ENCODE measurements at regions not wholly inside any gene's neighbourhood (a gene's known extent, or its start where the extent isn't known, plus 50 kb on each side); places are given as distances from the start of the nearest gene placed in this dataset.

DNA sequence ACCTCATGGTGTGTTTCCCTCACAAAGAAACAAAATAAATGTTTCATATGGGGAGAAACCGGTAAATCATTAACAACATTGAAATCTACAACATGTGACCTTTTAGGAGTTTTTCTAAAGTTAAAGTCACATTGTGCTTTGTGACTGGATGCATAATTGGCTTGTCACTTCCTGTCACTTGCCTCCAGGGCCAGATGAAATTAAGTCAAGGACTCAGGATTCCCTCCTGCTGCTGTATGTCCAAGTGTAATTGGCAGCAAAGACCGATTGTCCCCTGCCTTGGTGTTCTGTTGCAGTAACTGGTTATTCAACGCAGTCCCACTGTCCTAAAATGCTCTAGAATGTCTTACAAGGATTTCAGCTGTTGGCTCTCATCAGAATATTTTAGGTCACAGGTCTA, 448.2 kb downstream of the LIG4 start:
- in situ Hi-C loops (cut with MboI; ENCODE audit: low sequenced_read_pairs), result no loop called here

DNA sequence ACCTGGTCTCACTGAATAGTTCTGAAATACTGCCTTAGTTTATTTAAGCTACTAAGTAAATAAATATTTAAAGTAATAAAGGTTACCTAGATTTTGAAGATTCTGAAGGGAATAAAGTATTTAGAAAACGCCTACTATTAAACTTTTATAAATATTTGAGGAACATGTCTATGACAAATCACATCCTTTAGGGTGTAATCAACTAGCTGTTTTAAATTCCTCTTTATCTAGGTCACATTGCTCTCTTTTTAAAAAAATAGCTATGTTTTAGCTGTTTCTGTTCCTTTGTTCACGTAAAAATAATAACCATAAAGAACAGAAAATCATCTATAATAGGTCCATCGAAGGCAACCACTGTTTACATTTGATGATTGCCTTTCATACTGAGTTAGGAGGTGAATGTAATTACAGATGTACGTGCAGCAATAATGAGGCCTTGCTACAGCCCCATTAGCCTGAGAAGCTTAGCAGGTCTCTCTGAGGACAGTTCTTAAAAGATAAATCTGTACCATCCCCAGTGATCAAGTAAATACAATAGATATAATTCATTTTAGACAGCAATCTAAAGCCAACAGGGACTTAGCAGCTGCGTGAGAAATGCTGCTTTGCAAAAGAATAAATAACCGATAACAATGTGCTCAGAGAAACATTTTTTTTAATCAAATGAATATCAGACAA, 449.5 kb downstream of the LIG4 start:
- in situ Hi-C loops (cut with MboI; ENCODE audit: low sequenced_read_pairs), result no loop called here

DNA sequence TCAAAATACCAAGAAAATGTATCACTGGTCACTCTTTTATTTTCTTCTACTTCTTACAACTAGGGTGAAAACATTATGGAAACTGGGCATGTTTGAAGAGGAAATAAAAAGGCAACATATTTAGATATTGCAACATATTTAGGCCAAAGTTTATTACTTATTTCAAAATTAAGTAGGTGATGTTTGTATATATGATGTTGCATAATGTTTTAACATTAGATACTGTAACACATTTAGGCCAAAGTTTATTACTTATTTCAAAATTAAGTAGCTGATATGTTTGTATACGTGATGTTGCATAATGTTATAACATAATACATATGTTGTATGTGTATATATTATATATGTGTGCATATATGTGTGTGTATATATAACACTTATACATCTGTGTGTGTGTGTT, 451.3 kb downstream of the LIG4 start:
- in situ Hi-C loops (cut with MboI; ENCODE audit: low sequenced_read_pairs), result no loop called here

DNA sequence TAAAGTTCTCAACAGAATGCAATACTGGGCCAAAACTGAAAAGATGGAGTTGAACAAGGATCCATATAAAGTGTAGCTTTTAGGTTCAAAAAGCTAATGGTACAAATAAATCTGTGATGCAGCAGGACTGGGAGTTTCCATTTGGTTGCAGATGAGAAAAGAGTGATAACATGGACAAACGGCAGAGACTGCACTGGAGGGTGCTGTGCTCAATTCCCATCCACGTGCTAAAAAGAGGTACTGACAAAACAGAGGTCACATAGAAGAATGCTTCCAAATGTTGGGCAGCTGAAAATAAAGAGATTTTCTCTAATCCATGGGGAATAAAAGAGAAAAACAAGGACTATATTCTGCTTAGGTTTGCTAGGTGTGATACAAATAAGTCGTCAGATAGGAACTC, 461.6 kb downstream of the LIG4 start:
- in situ Hi-C loops (cut with MboI; ENCODE audit: low sequenced_read_pairs), result no loop called here

DNA sequence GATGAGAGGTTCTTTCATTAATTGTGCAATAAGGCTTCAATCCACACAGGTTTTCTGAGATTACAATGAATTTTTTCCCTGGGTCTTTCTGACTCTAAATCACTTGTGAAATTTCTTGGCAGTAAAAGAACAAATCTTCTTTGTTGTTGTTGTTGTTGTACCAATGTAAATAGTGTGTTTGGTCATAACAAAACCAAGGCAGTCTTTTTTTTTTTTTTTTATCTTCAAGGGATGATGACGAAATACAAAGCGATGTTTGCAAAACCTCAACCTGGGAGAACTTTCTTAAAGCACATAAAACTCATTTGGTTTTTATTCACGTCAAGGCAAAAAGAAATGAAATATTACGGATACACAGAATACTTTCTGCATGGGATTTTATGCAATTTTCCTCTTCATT, 462.0 kb downstream of the LIG4 start:
- in situ Hi-C loops (cut with MboI; ENCODE audit: low sequenced_read_pairs), result no loop called here

DNA sequence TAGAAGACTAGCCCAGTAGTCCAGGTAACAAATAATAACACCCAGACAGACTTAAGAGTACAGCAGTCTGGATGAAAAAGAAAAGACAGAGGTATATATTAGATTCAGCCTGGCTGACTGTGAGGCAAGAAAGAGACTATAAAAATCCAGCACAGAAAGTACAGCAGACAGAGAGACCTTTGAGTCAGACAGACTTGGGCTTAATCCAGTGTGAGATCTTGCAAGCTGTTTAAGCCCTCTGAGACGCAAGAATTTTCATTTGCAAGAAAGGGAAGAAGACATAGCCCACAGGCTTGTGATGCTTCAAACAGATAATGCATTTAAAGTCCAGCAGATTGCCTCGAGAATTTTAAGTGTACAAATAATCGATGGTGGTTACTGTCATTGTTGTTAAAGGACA, 471.4 kb downstream of the LIG4 start:
- in situ Hi-C loops (cut with MboI; ENCODE audit: low sequenced_read_pairs), result loop anchor here (25.0 kb wide), 1 partner anchor 107 kb away; no protein-coding TSS in a partner anchor

DNA sequence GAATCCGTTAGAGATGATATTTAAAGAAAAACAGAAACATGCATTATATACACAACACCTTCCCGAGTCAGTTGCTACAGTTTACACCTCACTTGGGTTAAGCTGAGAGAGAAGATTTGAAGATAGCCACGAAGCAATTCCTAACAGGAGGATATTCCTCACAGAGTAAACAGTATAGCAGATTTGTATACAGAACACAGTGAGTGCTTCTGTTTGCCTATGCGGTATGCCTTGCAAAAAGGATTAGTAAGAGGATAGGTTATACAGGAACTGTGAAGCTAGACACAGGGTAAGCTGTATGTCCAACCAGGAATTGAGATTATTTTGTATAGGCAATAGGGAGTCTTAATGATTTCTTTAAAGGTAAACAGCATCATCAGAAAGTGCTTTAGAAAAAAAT, 471.8 kb downstream of the LIG4 start:
- in situ Hi-C loops (cut with MboI; ENCODE audit: low sequenced_read_pairs), result loop anchor here (25.0 kb wide), 1 partner anchor 106 kb away; no protein-coding TSS in a partner anchor

DNA sequence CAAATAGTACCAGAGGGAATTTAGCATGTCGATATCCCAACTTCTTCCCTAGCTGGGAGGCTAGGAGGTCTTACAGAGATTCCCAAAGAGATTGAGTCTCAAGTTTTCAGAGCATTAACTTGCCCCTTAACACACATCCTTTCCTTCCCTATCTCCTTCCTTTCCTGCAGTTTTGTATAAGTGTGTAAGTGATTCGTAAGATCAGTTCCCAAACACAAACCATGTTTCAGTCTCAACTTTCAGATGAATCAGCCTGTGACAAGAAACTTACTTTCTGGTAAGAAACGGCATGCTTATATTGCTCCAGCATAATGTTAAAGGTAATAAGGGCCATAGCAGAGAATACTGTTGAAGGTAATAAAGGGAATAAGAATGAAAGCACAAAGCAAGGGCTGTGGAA, 472.2 kb downstream of the LIG4 start:
- in situ Hi-C loops (cut with MboI; ENCODE audit: low sequenced_read_pairs), result loop anchor here (25.0 kb wide), 1 partner anchor 106 kb away; no protein-coding TSS in a partner anchor

DNA sequence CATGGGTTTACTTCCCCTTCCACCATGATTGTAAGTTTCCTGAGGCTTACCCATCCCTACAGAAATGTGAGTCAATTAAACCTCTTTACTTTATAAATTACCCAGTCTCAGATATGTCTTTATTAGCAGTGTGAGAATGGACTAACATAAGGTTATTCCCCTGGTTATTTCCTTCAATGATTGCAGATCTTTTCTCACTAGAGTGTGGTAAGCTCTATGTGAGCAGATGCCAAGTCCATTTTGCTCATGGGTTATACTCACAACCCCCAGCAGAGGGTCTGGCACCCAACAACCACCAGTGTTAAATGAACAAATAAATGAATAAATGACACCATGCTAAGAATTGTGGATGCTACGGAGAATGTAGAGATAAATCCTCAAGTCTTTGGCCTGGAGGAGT, 472.8 kb downstream of the LIG4 start:
- in situ Hi-C loops (cut with MboI; ENCODE audit: low sequenced_read_pairs), result loop anchor here (25.0 kb wide), 1 partner anchor 105 kb away; no protein-coding TSS in a partner anchor

DNA sequence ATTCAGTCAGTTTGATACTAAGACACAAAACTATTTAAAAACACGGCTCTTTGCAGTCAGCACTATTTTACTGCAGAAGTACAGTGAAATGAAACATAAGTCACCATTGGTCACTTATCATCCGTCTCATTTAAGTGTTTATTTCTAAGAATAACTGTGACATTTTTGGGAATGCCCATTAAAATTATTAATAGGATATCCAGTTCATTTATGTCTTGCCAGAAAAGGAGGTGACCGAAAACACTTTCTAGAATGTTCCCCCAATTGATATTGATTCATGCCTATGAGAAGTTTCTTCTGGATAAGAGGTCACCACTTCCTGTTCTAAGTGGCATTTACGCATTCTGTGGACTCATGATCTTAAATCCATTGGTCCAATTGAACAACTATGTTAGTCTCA, 477.3 kb downstream of the LIG4 start:
- in situ Hi-C loops (cut with MboI; ENCODE audit: low sequenced_read_pairs), result loop anchor here (25.0 kb wide), 1 partner anchor 101 kb away; no protein-coding TSS in a partner anchor

DNA sequence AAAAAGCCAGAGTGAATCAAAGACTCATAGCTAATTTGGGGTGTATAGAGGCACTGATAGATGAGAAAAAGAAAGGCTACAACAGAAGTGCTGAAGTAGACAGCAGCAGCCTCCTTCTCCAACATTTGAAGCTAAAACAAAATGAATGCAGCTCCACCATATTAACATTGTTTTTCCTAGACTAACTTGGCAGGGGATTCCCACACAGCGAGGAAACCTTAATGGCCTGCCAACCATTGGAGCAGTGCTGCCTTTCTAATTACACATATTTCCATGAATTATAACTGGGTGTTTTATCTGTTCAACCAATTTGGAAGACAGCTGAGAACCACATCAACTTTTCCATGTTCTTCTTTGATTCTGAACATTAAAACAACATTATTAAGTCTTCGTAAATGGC, 478.6 kb downstream of the LIG4 start:
- in situ Hi-C loops (cut with MboI; ENCODE audit: low sequenced_read_pairs), result loop anchor here (25.0 kb wide), 1 partner anchor 99 kb away; no protein-coding TSS in a partner anchor

DNA sequence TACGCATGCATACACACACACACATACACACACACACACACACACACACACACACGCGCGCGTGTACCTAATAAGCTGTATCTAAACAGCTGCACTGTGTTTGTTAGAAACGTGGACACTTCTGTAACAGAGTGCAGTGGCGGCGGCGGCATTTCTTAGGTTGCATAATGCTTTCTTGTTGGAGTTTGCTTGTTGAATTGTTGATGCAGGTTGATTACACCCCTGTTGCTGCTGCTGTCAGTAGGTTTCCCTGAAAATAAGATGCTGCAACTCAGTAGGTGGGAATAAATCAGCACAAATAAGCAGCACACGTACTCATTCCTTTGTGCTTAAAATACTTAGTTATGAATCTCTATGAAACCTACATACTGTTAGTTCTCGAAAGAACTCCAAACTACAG, 479.2 kb downstream of the LIG4 start:
- in situ Hi-C loops (cut with MboI; ENCODE audit: low sequenced_read_pairs), result loop anchor here (25.0 kb wide), 1 partner anchor 99 kb away; no protein-coding TSS in a partner anchor

DNA sequence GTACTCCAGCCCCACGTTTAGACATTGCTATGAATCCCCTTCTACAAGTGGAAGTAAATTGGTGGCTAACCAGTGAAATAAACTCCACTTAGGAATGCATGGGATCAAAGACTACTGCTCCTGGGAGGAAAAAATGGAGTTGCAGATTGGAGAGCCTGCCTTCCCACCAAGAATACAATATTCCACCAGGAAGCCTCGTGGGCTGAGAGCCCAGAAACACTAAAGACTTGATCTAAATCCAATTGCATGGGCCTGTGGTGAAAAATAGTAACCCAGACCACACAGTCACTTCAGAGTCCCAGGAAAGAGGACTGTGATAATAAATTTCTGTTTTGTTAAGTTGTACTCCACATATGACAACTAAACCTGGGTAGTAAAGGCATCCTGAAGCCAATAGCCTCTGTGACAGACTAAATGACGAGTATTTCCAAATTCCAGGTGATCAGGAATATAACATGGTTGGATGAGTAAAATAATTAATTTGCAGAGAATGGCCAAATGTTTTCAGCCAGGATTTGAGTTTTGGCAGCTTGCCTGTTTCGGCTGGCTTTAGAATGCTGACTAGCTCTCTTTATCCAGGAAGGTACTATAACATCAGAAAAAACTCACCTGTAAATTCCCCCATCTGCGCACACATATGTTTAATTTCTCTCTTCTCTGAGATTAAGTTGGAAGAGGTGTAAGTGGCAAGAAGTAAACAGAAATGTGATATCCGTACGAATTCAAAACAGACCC, 480.3 kb downstream of the LIG4 start:
- in situ Hi-C loops (cut with MboI; ENCODE audit: low sequenced_read_pairs), result loop anchor here (25.0 kb wide), 1 partner anchor 98 kb away; no protein-coding TSS in a partner anchor

DNA sequence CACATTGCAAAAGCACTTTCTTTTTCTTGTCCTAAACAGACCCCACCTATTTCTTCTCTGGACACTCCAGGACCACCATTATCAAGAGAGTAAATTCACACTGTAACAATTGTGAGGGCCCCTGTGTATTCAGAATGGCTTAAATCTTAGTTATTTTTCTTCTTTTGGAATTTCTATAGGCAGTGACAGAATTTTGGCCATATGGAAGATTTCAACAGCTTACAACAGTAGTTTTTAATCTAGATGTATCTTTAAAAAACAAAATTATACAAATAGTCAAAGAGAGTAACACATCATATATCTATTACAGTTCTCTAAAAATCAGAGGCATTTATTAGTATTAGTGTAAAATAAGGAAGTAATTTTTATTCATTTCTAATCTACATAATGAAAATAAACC, 482.1 kb downstream of the LIG4 start:
- in situ Hi-C loops (cut with MboI; ENCODE audit: low sequenced_read_pairs), result loop anchor here (25.0 kb wide), 1 partner anchor 96 kb away; no protein-coding TSS in a partner anchor

DNA sequence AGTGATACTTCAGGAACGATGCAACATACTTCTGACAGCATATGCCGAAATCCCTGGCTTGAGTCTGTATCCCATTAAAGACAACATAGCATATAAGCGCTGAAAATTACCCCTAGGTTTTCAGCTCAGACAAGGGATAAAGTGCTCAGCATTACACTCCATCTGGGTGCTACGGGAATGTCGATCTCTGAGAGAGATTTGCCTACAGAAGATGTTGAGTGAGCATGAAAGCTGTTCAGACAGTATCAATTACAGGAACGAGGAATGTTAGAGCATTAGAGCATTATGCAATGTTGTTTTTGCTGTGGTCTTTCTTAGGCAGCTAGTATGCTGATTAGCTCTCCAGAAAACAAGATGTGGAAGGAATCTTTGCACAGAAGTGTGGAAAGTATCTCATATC, 484.5 kb downstream of the LIG4 start:
- in situ Hi-C loops (cut with MboI; ENCODE audit: low sequenced_read_pairs), result loop anchor here (25.0 kb wide), 1 partner anchor 94 kb away; no protein-coding TSS in a partner anchor

DNA sequence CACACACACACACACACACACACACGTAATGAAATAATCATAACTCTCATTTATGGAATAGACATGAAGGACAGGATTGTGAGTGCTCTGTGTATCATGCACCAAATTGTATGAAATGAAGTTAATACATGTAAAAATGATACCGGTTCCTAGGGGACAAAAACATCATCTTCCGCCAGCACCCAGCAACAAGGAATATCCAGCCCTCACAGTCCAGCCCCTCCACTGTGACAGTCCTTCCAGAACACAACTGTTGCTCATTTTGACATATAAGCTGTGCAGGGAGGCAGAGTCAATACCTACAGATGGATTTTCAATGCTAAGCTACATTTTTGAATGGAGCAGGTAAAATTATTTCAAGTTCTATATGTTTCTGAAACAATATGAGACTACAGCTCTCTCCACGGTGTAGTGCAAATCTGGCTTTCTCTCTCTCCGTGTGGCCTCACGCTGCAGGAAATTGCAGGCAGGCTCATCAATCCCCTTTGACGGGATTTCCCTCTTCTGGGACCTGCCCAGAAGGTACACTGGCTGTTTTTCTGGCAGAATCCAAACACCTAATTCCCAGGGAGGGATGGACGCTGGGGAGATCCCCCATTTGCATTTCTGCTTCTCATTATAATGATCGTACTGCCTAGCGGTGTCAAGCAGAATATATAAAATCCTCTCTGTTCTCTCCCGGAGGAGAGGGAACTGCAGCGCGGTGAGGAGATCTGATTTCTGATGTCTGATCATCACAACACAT, 494.0 kb downstream of the LIG4 start:
- in situ Hi-C loops (cut with MboI; ENCODE audit: low sequenced_read_pairs), result no loop called here

DNA sequence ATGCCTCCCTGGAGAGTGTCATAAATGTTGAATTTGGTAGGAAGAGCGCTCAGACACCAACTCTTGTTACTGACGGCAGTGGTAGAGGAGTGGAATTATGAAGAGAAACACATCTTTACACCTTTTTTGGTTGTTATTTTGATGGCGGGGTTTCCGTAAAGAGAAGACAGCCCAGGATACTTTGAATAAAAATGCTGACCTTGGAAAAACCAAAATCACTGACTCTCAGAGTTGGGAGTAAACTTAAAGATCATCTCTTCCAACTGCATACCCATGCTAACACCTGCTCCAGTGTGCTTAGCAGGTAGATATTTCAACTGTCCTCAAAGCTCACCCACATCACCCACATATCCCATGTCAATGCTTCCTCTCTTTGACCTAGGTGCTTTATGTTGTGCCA, 498.6 kb downstream of the LIG4 start:
- in situ Hi-C loops (cut with MboI; ENCODE audit: low sequenced_read_pairs), result no loop called here

DNA sequence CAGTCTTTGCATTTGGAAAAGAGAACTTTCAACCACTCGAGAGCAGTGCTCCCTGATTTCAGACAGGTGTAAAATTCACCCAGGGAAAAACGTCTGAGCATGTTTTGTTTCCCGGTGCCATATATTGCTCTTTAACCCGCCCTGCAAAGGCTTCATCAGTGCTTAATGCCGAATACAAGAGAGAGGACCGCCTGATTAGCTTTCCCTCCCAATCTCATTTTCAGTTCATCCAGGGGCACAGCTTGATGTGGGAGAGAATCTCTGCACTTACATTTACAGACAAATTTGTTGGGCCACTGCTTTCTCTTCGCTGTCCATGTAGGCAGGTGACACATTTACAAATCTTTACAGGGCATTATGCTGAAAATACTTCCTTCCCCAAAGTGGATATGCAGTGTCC, 499.1 kb downstream of the LIG4 start:
- in situ Hi-C loops (cut with MboI; ENCODE audit: low sequenced_read_pairs), result no loop called here

DNA sequence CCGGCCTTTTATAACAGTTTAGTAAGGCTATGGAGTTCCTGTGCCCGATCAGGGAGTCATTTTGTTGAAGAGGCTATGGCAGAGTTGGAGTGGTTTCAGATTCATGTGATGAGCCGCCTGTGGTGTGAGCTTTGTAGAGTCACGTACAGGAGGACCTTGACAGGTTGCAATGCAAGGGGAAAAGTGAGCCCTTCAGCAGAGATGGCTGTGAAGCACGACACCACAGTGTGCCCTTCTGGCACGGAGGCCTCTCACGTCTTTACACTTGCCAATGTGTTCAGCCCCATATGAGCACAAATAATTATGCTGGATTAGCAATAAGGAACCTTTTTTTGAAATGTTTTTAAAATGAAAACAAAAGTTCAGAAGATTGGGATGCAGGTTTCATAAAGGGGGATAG, 499.8 kb downstream of the LIG4 start:
- in situ Hi-C loops (cut with MboI; ENCODE audit: low sequenced_read_pairs), result no loop called here

DNA sequence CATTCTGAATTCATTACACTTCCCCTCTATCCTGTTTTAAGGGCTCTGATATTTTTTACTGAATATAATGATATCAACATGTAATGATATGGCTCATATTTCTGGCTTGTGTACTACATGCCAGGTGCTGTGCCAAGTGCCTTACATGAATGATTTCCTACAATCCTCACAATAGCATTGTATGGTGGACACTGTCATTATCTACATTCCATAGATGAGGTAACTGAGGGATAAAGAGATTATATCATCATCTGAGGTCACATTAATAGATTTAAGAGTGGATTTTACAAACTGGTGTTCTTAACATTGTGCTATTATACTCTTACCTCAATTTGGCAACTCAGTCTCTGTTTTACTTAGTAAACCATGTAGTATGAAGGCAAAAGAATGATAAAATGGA, 502.0 kb downstream of the LIG4 start:
- in situ Hi-C loops (cut with MboI; ENCODE audit: low sequenced_read_pairs), result no loop called here

DNA sequence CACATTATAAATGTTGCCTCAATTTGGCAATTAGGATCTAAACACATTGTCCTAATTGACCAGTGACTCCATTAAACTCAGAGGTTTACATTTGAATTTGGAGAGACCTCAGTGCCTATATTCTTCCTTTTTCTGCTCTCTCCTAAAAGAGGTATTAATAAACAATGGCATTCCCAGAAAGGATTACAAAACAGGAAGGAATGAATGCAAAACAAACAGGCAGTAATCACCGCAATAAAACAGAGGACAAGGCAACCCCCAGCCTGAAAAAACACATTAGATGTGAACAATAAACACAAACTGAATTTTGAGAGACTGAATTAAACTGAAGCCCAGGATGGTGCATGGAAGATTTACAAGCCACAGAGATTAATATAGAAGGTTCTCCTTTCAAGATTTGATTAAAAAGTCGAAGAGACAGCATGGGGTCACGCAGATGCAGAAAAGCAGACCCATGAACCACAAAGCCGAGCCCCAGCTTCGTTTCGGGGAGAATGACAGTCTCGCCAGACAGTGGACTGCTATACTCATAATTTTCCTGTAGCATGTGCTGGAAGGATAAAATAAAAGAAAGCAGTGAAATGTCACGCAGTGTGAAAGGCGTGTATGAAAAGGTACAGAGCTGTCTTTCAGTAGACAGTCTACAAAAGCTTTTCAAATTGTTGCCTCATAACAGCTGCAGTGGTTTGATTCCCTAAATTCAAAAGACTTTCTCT, 503.0 kb downstream of the LIG4 start:
- in situ Hi-C loops (cut with MboI; ENCODE audit: low sequenced_read_pairs), result no loop called here

All from HL-60/S4 (cell line).